Putamen (tissue), 1 donor: ENCODE measurements at regions not wholly inside any gene's neighbourhood (a gene's known extent, or its start where the extent isn't known, plus 50 kb on each side); places are given as distances from the start of the nearest gene placed in this dataset.

Experiments used
- DNase-seq: peaks from one replicate; pipeline ENCODE4 v3.0.0-alpha.2; 2016; ENCODE audit warnings: low spot score

- no peak for DNase-seq
These were observed 76.9 kb upstream of the DNAJC19 start for GRCh38 chr3:181066143-181067087.

GRCh38 chr3:181056136-181056732 lies 66.7 kb upstream of the DNAJC19 start:
- DNase-seq, result no peak

- DNase-seq, result no peak
These were observed 65.0 kb upstream of the DNAJC19 start for GRCh38 chr3:181054538-181054937.

GRCh38 chr3:181052256-181052655 lies 62.7 kb upstream of the DNAJC19 start:
- DNase-seq, result no peak

GRCh38 chr3:181050738-181051137 lies 61.2 kb upstream of the DNAJC19 start:
- no peak for DNase-seq

GRCh38 chr3:181040030-181040429 lies 50.5 kb upstream of the DNAJC19 start:
- no peak for DNase-seq
